Spleen (tissue), 11 donors: ENCODE measurements at regions not wholly inside any gene's neighbourhood (a gene's known extent, or its start where the extent isn't known, plus 50 kb on each side); places are given as distances from the start of the nearest gene placed in this dataset.

ENCODE experiments used
- DNase-seq: peaks from one replicate; pipeline ENCODE4 v3.0.0-alpha.2; 2020
- H3K27ac ChIP-seq, 8 donors: fragments of 200-600 bp; sonication (generic) in 7 of 8; 1 replicate in 4 of 8; 2 replicates in 4 of 8; pipeline versions ENCODE4 v1.5.0 to v1.8.0; 2016 to 2021; ENCODE audit warnings: inconsistent platforms in 4 of 8, mild to moderate bottlenecking in 4 of 8, moderate library complexity in 1 of 8
- H3K27me3 ChIP-seq, 7 donors: fragments of 200-600 bp; sonication (generic) in 6 of 7; replicated peaks in 1 of 7; 1 replicate in 4 of 7; 2 replicates in 3 of 7; pipeline versions ENCODE4 v1.5.0 to v1.8.0; 2016 to 2021; ENCODE audit warnings: inconsistent platforms in 3 of 7, mild to moderate bottlenecking in 1 of 7
- H3K36me3 ChIP-seq, 6 donors: fragments of 200-600 bp; sonication (generic) in 5 of 6; 1 replicate in 4 of 6; 2 replicates in 2 of 6; pipeline versions ENCODE4 v1.5.0 to v1.8.0; 2016 to 2021; ENCODE audit warnings: inconsistent platforms in 2 of 6
- H3K4me1 ChIP-seq, 6 donors: fragments of 200-600 bp; sonication (generic) in 5 of 6; 1 replicate in 3 of 6; 2 replicates in 3 of 6; pipeline versions ENCODE4 v1.5.0 to v1.8.0; 2016 to 2021; ENCODE audit warnings: inconsistent platforms in 3 of 6
- H3K4me3 ChIP-seq, 8 donors: fragments of 200-600 bp; sonication (generic) in 7 of 8; 1 replicate in 4 of 8; 2 replicates in 4 of 8; pipeline versions ENCODE4 v1.5.0 to v1.8.0; 2016 to 2021; ENCODE audit warnings: inconsistent platforms in 4 of 8, mild to moderate bottlenecking in 4 of 8, moderate library complexity in 2 of 8
- H3K9me3 ChIP-seq, 8 donors: fragments of 200-600 bp; sonication (generic) in 7 of 8; 1 replicate in 4 of 8; 2 replicates in 4 of 8; pipeline versions ENCODE4 v1.5.0 to v1.8.0; 2016 to 2021; ENCODE audit warnings: inconsistent platforms in 4 of 8
- POLR2A ChIP-seq, 3 donors: fragments of 450-650 bp; IDR thresholded peaks; one replicate each; pipeline ENCODE4 v1.5.1; 2017; ENCODE audit warnings: antibody characterized with exemption in 3 of 3, mild to moderate bottlenecking in 1 of 3
- POLR2AphosphoS5 ChIP-seq, 3 donors: sonication (generic); formaldehyde crosslinking; IDR thresholded peaks; one replicate each; pipeline ENCODE4 v1.5.1; 2017; ENCODE audit warnings: antibody characterized with exemption in 3 of 3
- WGBS, 5 donors: extraction: QIAGEN DNeasy Blood & Tissue Kit in 3 of 5; methylation state at CpG; one replicate each; pipeline versions ENCODE4 v1.1.5 to v1.1.7; 2013 to 2018; 5-methylcytosine and 5-hydroxymethylcytosine counted together
- intact Hi-C: fragments of 100-400 bp; cut with DNase I; formaldehyde crosslinking; loops from one replicate; pipeline ENCODE4 v1.15.0; 2023; ENCODE audit warnings: low total_unique reads
- TF ChIP-seq, protein P1 (sequence below), 11 experiments: fragments of 200-600 bp in 7 of 11; fragments of 450-650 bp in 4 of 11; sonication (generic) in 4 of 11; IDR thresholded peaks in 8 of 11; conservative IDR thresholded peaks in 3 of 11; 1 replicate in 7 of 11; 2 replicates in 4 of 11; pipeline versions ENCODE4 v1.4.0 to v1.8.0; 2016 to 2021; ENCODE audit warnings: antibody characterized with exemption in 11 of 11, inconsistent platforms in 4 of 11, mild to moderate bottlenecking in 1 of 11
- donor health status: healthy with polysubstance abuse.
- donor health status: DM: no; HTN: no; CAD: no; lungs with moderate emphysema.
- donor health status: DM: no; HTN: no; CAD: no.
- donor health status: Bipolar disorder and iron deficiency.
- donor health status: healthy.
- donor health status: DM: no; HTN: no; CAD: no.
- donor health status: DM: yes; HTN: yes; CAD: no.

DNA sequence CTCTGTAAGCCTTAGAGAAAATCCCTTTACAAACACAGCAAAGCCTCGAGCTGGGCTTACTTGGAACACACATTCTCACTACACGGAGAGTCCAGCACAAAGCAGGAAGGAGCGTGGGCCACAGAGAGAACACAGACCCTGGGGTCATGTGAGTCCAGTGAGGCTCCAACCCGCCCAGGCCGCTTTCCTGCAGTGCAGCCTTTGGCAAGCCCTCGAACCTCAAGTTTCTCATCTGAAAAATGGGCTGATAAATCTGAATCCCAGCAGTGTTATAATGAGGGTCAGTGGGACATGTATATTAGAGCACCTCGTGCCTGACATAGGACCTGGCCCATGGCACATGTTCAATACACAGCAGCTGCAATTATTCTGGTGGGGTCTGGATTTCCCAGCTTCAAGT lies 305.5 kb upstream of the SULF2 start:
- peaks cover 0 to 33% (median 0%) of the 10 kb centered on the region in 7 donors for H3K27me3 ChIP-seq
- TF ChIP-seq POLR2AphosphoS5 (IDR thresholded peaks at IDR 0.05) (no peak), POLR2A (IDR thresholded peaks at IDR 0.05) (no peak)
- TF ChIP-seq, protein P1, sequence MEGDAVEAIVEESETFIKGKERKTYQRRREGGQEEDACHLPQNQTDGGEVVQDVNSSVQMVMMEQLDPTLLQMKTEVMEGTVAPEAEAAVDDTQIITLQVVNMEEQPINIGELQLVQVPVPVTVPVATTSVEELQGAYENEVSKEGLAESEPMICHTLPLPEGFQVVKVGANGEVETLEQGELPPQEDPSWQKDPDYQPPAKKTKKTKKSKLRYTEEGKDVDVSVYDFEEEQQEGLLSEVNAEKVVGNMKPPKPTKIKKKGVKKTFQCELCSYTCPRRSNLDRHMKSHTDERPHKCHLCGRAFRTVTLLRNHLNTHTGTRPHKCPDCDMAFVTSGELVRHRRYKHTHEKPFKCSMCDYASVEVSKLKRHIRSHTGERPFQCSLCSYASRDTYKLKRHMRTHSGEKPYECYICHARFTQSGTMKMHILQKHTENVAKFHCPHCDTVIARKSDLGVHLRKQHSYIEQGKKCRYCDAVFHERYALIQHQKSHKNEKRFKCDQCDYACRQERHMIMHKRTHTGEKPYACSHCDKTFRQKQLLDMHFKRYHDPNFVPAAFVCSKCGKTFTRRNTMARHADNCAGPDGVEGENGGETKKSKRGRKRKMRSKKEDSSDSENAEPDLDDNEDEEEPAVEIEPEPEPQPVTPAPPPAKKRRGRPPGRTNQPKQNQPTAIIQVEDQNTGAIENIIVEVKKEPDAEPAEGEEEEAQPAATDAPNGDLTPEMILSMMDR (IDR thresholded peaks at IDR 0.05 in 8 of 11, conservative IDR thresholded peaks at IDR 0.05 in 3 of 11) = no peak
- no peaks in the 10 kb centered on the region for H3K4me1 ChIP-seq
- H3K36me3 ChIP-seq = no peaks in the 10 kb centered on the region
- no peak overlapping the region for H3K27ac ChIP-seq
- H3K4me3 ChIP-seq = no peak overlapping the region
- WGBS, 5 donors = 74 to 85% (median 80%) methylated on average over 7 of the region's 7 CpGs
- no peaks in the 10 kb centered on the region for H3K9me3 ChIP-seq
- intact Hi-C loops = no loop called here
- no peak for DNase-seq

GRCh38 chr20:48090314-48090713 lies 305.0 kb upstream of the SULF2 start:
- no peak overlapping the region for H3K27ac ChIP-seq
- intact Hi-C loops = no loop called here
- TF ChIP-seq, protein P1 (IDR thresholded peaks at IDR 0.05 in 8 of 11, conservative IDR thresholded peaks at IDR 0.05 in 3 of 11) = no peak
- TF ChIP-seq POLR2A (IDR thresholded peaks at IDR 0.05) (no peak), POLR2AphosphoS5 (IDR thresholded peaks at IDR 0.05) (no peak)
- H3K4me1 ChIP-seq = no peaks in the 10 kb centered on the region
- WGBS, 5 donors = 76 to 92% (median 81%) methylated on average over 2 of the region's 2 CpGs
- no peak for DNase-seq
- H3K4me3 ChIP-seq = no peak overlapping the region
- H3K27me3 ChIP-seq = peaks cover 0 to 33% (median 0%) of the 10 kb centered on the region in 7 donors
- H3K9me3 ChIP-seq = no peaks in the 10 kb centered on the region
- no peaks in the 10 kb centered on the region for H3K36me3 ChIP-seq

DNA sequence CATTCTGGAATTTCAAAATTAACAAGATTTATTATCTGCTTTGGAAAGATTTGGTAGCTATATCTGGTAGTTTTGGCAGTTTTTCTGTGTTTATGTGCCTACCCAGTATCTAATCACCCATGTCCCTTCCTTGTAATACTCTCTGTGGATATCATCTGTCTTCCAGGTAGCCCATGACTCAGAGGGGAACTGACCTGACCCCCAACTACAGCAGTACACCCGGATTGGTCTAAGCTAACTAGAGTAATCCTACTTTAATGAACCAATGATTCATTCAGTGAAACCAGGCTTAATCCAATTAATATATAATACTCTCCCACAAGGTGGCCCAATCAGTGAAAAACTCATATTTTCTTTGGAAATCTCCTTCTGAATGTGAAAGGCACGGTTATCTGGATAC lies 295.3 kb upstream of the SULF2 start:
- DNase-seq = no peak
- intact Hi-C loops = no loop called here
- Histone ChIP-seq H3K36me3 (no peaks in the 10 kb centered on the region), H3K9me3 (peaks cover 0 to 16% (median 6%) of the 10 kb centered on the region in 8 donors), H3K4me1 (no peaks in the 10 kb centered on the region), H3K27ac (no peak overlapping the region), H3K4me3 (no peak overlapping the region), H3K27me3 (peaks cover 0 to 12% (median 0%) of the 10 kb centered on the region in 7 donors)
- TF ChIP-seq, protein P1 (IDR thresholded peaks at IDR 0.05 in 8 of 11, conservative IDR thresholded peaks at IDR 0.05 in 3 of 11) = no peak
- TF ChIP-seq POLR2AphosphoS5 (IDR thresholded peaks at IDR 0.05) (no peak), POLR2A (IDR thresholded peaks at IDR 0.05) (no peak)
- WGBS, 5 donors = 72 to 82% (median 73%) methylated on average over 2 of the region's 2 CpGs

- no peaks in the 10 kb centered on the region for H3K36me3 ChIP-seq
- TF ChIP-seq, protein P1 (IDR thresholded peaks at IDR 0.05 in 8 of 11, conservative IDR thresholded peaks at IDR 0.05 in 3 of 11) = no peak
- no peak for TF ChIP-seq POLR2AphosphoS5 (IDR thresholded peaks at IDR 0.05)
- no peak for TF ChIP-seq POLR2A (IDR thresholded peaks at IDR 0.05)
- intact Hi-C loops = no loop called here
- no peak overlapping the region for H3K4me3 ChIP-seq
- WGBS, 5 donors = 79 to 93% (median 81%) methylated on average over 5 of the region's 5 CpGs
- H3K4me1 ChIP-seq = no peaks in the 10 kb centered on the region
- DNase-seq = no peak
- H3K9me3 ChIP-seq = peaks cover 0 to 4% (median under 1%) of the 10 kb centered on the region in 8 donors
- peaks cover 0 to 12% (median 0%) of the 10 kb centered on the region in 7 donors for H3K27me3 ChIP-seq
- no peak overlapping the region for H3K27ac ChIP-seq
Measured at GRCh38 chr20:48079028-48079427, 293.7 kb upstream of the SULF2 start.
